SJSA1 (cell line): ENCODE measurements at regions not wholly inside any gene's neighbourhood (a gene's known extent, or its start where the extent isn't known, plus 50 kb on each side); places are given as distances from the start of the nearest gene placed in this dataset.

Source experiments
- DNase-seq, 2 experiments: peaks; one replicate each; pipeline ENCODE4 v3.0.0-alpha.2; 2015 to 2020; ENCODE audit warnings: low spot score in 2 of 2, low read depth in 1 of 2
- H3K27ac ChIP-seq: fragments of 250-450 bp; sonication (Bioruptor Pico); 2 replicates; pipeline ENCODE4 v1.5.1; 2020; ENCODE audit warnings: mild to moderate bottlenecking, moderate library complexity
- H3K27me3 ChIP-seq: fragments of 250-450 bp; sonication (Bioruptor Pico); replicated peaks from 2 replicates; pipeline ENCODE4 v1.5.1; 2020; ENCODE audit warnings: mild to moderate bottlenecking, moderate library complexity
- H3K36me3 ChIP-seq: fragments of 250-450 bp; sonication (Bioruptor Pico); 2 replicates; pipeline ENCODE4 v1.5.1; 2020; ENCODE audit warnings: mild to moderate bottlenecking
- H3K4me1 ChIP-seq: fragments of 250-450 bp; sonication (Bioruptor Pico); replicated peaks from 2 replicates; pipeline ENCODE4 v1.6.1; 2021; ENCODE audit warnings: mild to moderate bottlenecking
- H3K4me3 ChIP-seq: fragments of 250-450 bp; sonication (Bioruptor Pico); 2 replicates; pipeline ENCODE4 v1.5.1; 2020; ENCODE audit warnings: mild to moderate bottlenecking
- H3K9me3 ChIP-seq: fragments of 250-450 bp; sonication (Bioruptor Pico); replicated peaks from 2 replicates; pipeline ENCODE4 v1.5.1; 2020; ENCODE audit warnings: mild to moderate bottlenecking

GRCh38 chr10:24120646-24121045 lies 88.3 kb upstream of the KIAA1217 start:
- Histone ChIP-seq H3K27ac (no peak overlapping the region), H3K9me3 (no peaks in the 10 kb centered on the region), H3K4me3 (no peak overlapping the region), H3K27me3 (no peaks in the 10 kb centered on the region), H3K4me1 (no peaks in the 10 kb centered on the region), H3K36me3 (no peaks in the 10 kb centered on the region)
- DNase-seq = no peak

GRCh38 chr10:24127516-24127915 lies 81.4 kb upstream of the KIAA1217 start:
- DNase-seq = no peak
- H3K36me3 ChIP-seq = no peaks in the 10 kb centered on the region
- no peaks in the 10 kb centered on the region for H3K27me3 ChIP-seq
- no peaks in the 10 kb centered on the region for H3K4me1 ChIP-seq
- no peak overlapping the region for H3K4me3 ChIP-seq
- no peak overlapping the region for H3K27ac ChIP-seq
- H3K9me3 ChIP-seq = no peaks in the 10 kb centered on the region

- no peak for DNase-seq
- Histone ChIP-seq H3K4me1 (no peaks in the 10 kb centered on the region), H3K4me3 (no peak overlapping the region), H3K9me3 (no peaks in the 10 kb centered on the region), H3K27me3 (no peaks in the 10 kb centered on the region), H3K36me3 (no peaks in the 10 kb centered on the region), H3K27ac (no peak overlapping the region)
These were observed 80.7 kb upstream of the KIAA1217 start for GRCh38 chr10:24128066-24128730.

DNA sequence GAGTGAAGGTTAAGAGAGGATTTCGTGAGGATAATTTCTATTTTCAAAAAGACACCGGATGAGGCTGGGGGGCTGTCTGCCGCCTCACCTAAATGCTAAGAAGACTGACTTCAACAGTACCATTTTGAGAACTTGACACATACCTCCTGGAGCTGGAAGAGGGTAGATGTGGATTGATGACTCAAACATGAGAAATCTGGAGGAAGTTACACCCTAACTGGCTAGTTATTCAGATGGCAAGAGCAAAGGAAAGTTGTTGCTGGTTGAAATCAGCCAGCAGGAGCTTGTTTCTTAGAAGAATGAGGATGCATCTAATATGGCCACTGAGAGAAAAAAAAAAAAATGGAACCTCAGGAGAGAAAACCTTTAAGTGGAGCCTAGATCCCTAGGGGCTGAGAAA lies 76.2 kb upstream of the KIAA1217 start:
- H3K36me3 ChIP-seq = no peaks in the 10 kb centered on the region
- no peaks in the 10 kb centered on the region for H3K4me1 ChIP-seq
- no peak overlapping the region for H3K27ac ChIP-seq
- H3K9me3 ChIP-seq = no peaks in the 10 kb centered on the region
- no peaks in the 10 kb centered on the region for H3K27me3 ChIP-seq
- no peak for DNase-seq
- H3K4me3 ChIP-seq = no peak overlapping the region

DNA sequence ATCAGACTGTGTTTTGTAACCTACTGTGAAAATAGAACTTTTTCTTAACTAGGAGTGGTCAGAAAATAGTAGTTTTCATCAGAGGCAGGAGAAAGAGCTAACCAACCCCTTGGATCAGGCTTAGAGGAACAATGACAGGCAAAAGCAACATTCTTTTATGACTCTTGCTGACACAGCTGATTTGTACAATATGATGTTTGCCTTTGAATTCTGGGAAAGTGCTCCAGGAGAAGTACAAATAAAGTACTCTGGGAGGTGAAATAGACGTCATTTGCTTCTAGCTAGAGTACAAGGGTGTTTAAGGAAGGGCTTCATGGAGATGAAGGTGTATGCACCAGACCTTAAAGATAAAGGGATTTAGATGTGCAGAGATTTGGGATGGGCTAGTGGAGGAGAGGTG lies 75.1 kb upstream of the KIAA1217 start:
- H3K27me3 ChIP-seq = no peaks in the 10 kb centered on the region
- no peak for DNase-seq
- no peaks in the 10 kb centered on the region for H3K4me1 ChIP-seq
- no peak overlapping the region for H3K27ac ChIP-seq
- no peaks in the 10 kb centered on the region for H3K36me3 ChIP-seq
- no peak overlapping the region for H3K4me3 ChIP-seq
- H3K9me3 ChIP-seq = no peaks in the 10 kb centered on the region

DNA sequence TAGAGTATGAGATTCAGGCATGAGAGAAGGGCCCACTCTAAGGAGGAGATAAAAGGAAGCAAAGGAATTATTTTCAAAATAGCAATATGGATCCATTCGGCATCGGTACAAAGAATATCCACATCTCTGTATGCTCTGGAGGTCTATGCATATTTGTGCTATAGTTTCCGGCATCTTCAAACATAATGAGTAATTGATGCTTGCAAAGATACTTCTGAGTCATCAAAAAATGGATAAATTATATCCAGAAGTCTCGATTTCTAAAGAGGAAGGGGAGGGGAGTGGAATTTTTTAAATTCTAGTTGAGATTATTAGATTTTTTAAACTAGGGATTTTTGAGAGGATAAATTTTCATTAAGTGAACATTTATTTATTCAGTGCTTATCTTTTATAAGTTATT lies 72.9 kb upstream of the KIAA1217 start:
- Histone ChIP-seq H3K4me1 (no peaks in the 10 kb centered on the region), H3K27me3 (no peaks in the 10 kb centered on the region), H3K9me3 (no peaks in the 10 kb centered on the region), H3K27ac (no peak overlapping the region), H3K4me3 (no peak overlapping the region), H3K36me3 (no peaks in the 10 kb centered on the region)
- DNase-seq = no peak

- no peak for DNase-seq
- no peak overlapping the region for H3K4me3 ChIP-seq
These were observed 61.6 kb upstream of the KIAA1217 start for GRCh38 chr10:24147321-24147720.

GRCh38 chr10:24149640-24150039 lies 59.3 kb upstream of the KIAA1217 start:
- Histone ChIP-seq H3K4me3 (no peak overlapping the region), H3K4me1 (no peaks in the 10 kb centered on the region), H3K27ac (no peak overlapping the region), H3K9me3 (no peaks in the 10 kb centered on the region), H3K27me3 (no peaks in the 10 kb centered on the region; the same call in 1 of the 2 replicates), H3K36me3 (no peaks in the 10 kb centered on the region)
- no peak for DNase-seq

More at GRCh38 chr10:24147321-24147720, 61.6 kb upstream of the KIAA1217 start:
- Histone ChIP-seq H3K27ac (no peak overlapping the region), H3K9me3 (no peaks in the 10 kb centered on the region; the same call in 1 of the 2 replicates), H3K36me3 (no peaks in the 10 kb centered on the region), H3K27me3 (no peaks in the 10 kb centered on the region; the same call in 1 of the 2 replicates), H3K4me1 (no peaks in the 10 kb centered on the region)

DNA sequence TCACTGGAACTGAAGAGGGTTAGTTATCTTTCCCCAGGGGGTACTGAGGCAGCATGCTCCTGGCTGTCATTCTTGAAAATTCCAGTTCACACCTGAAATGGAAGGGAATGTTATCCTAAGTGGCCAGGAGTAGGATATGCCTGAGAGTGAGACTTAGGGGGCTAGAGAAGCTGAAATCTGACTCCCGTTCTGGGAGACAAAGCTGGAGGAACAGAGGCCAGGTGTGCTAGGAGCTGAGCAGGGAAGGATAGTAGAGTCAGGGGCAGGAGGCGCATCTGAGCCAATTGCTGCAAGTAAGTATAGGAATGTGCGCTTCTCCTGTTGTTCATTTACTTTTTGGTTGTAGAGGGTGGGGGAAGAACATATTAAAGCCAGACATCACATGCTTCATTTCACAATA lies 58.1 kb upstream of the KIAA1217 start:
- Histone ChIP-seq H3K27ac (no peak overlapping the region), H3K4me3 (no peak overlapping the region), H3K36me3 (no peaks in the 10 kb centered on the region), H3K4me1 (no peaks in the 10 kb centered on the region), H3K9me3 (no peaks in the 10 kb centered on the region), H3K27me3 (no peaks in the 10 kb centered on the region)
- DNase-seq = no peak

DNA sequence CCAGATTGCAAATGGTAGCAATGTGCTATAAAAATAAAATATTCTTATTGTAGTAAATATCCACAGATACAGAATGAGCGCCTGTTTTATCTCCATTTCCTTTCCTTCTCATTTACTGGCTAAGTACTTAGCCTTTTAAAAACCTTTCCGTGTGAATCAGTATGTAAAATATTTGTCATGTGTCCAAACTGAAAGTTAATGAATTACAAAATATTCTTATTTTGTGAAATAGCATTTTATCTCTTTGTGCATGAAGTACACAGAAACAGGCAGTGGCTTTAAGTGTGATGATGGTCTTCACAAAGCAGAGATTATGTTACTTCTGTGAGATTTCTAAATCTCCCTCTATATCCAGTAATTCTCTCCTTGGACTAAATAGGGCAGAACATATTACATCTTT lies 56.7 kb upstream of the KIAA1217 start:
- no peak overlapping the region for H3K4me3 ChIP-seq
- no peaks in the 10 kb centered on the region for H3K9me3 ChIP-seq
- no peaks in the 10 kb centered on the region for H3K27me3 ChIP-seq
- DNase-seq = no peak
- no peaks in the 10 kb centered on the region for H3K4me1 ChIP-seq
- H3K27ac ChIP-seq = no peak overlapping the region
- no peaks in the 10 kb centered on the region for H3K36me3 ChIP-seq

DNA sequence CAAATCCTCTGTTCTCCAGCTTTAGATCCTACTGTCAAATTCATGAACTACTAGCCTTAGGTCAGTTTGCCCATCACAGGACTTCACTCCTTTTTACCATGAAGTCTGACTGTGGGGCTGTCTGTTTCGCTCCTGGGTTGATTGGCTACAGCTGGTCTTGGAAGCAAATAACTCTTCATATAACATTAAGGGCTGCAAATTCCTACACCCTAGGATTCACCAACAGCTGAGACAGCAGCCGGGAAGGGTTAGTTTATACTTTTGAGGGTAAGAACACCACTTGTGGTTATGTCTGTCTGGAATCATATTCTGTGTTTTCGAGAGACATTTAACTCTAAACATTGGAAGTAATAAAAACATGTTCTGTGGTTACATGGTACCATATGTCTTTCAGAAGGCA lies 55.9 kb upstream of the KIAA1217 start:
- DNase-seq = no peak
- Histone ChIP-seq H3K9me3 (no peaks in the 10 kb centered on the region), H3K36me3 (no peaks in the 10 kb centered on the region), H3K27me3 (no peaks in the 10 kb centered on the region), H3K4me3 (no peak overlapping the region), H3K27ac (no peak overlapping the region), H3K4me1 (no peaks in the 10 kb centered on the region)

DNA sequence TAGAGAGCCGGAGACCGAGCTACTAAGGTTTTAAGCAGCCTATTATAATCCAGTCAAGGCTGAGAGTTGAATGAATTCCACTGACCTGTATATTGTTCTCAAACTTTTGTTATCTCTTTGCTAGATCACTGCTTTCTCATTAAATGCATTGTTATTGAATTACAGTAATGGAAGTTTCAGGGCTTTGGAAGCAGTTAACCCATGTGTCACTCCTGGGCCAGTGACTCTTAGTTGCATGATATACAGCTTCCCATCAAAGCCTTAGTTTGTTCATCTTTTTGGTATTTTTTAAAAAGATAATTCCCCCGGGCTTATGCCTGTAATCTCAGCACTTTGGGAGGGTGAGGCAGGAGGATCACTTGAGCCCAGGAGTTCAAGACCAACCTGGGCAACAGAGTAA lies 55.4 kb upstream of the KIAA1217 start:
- Histone ChIP-seq H3K9me3 (no peaks in the 10 kb centered on the region), H3K27ac (no peak overlapping the region), H3K27me3 (no peaks in the 10 kb centered on the region), H3K4me1 (no peaks in the 10 kb centered on the region), H3K36me3 (no peaks in the 10 kb centered on the region), H3K4me3 (no peak overlapping the region)
- DNase-seq = no peak

GRCh38 chr10:24156686-24157085 lies 52.3 kb upstream of the KIAA1217 start:
- H3K9me3 ChIP-seq = no peaks in the 10 kb centered on the region
- H3K36me3 ChIP-seq = no peaks in the 10 kb centered on the region
- no peaks in the 10 kb centered on the region for H3K27me3 ChIP-seq
- H3K4me1 ChIP-seq = no peaks in the 10 kb centered on the region
- H3K27ac ChIP-seq = no peak overlapping the region
- H3K4me3 ChIP-seq = no peak overlapping the region
- no peak for DNase-seq

- Histone ChIP-seq H3K4me1 (no peaks in the 10 kb centered on the region), H3K27me3 (no peaks in the 10 kb centered on the region), H3K9me3 (no peaks in the 10 kb centered on the region), H3K27ac (no peak overlapping the region), H3K36me3 (no peaks in the 10 kb centered on the region), H3K4me3 (no peak overlapping the region)
- DNase-seq = no peak
These were observed 51.4 kb upstream of the KIAA1217 start for GRCh38 chr10:24157567-24157966.
